ENCODE measurements at regions not wholly inside any gene's neighbourhood (a gene's known extent, or its start where the extent isn't known, plus 50 kb on each side); places are given as distances from the start of the nearest gene placed in this dataset.

- TF ChIP-seq POLR2A (IDR thresholded peaks at IDR 0.05) (no peak), CTCF (IDR thresholded peaks at IDR 0.05) (no peak)
Measured at GRCh38 chr5:167308466-167308865, 983.0 kb upstream of the WWC1 start.
